ENCODE measurements at regions not wholly inside any gene's neighbourhood (a gene's known extent, or its start where the extent isn't known, plus 50 kb on each side); places are given as distances from the start of the nearest gene placed in this dataset.

GRCh38 chr2:189252991-189253675 lies 73.6 kb upstream of the COL5A2 start:
- TF ChIP-seq POLR2A (IDR thresholded peaks at IDR 0.05; ENCODE audit: low read depth, low read length), result no peak
- TF ChIP-seq POLR2AphosphoS5 (IDR thresholded peaks at IDR 0.05; ENCODE audit: low read depth, low read length), result no peak
- DNase-seq (ENCODE audit: insufficient read length, low spot score) (no peak), FAIRE-seq (no peak)

- FAIRE-seq, result no peak
- TF ChIP-seq PAX5 (IDR thresholded peaks at IDR 0.05; ENCODE audit: insufficient read depth, low read length, severe bottlenecking), result no peak
- TF ChIP-seq SPI1 (IDR thresholded peaks at IDR 0.05; ENCODE audit: low read depth, low read length), result no peak
- TF ChIP-seq POLR2AphosphoS5 (IDR thresholded peaks at IDR 0.05; ENCODE audit: low read depth, low read length), result no peak
- no peak for TF ChIP-seq POU2F2 (IDR thresholded peaks at IDR 0.05; ENCODE audit: low read depth, low read length)
- DNase-seq (ENCODE audit: insufficient read length, low spot score), result no peak
These were observed 74.3 kb upstream of the COL5A2 start for GRCh38 chr2:189253836-189254235.

GRCh38 chr2:189254268-189254883 lies 74.8 kb upstream of the COL5A2 start:
- DNase-seq (ENCODE audit: insufficient read length, low spot score) (no peak), FAIRE-seq (no peak)
- TF ChIP-seq PAX5 (IDR thresholded peaks at IDR 0.05; ENCODE audit: insufficient read depth, low read length, severe bottlenecking) (no peak), SPI1 (IDR thresholded peaks at IDR 0.05; ENCODE audit: low read depth, low read length) (no peak), POU2F2 (IDR thresholded peaks at IDR 0.05; ENCODE audit: low read depth, low read length) (no peak), POLR2AphosphoS5 (IDR thresholded peaks at IDR 0.05; ENCODE audit: low read depth, low read length) (no peak), TAF1 (IDR thresholded peaks at IDR 0.05; ENCODE audit: low read depth, low read length) (no peak), POLR2A (IDR thresholded peaks at IDR 0.05; ENCODE audit: low read depth, low read length) (no peak)

- FAIRE-seq, result no peak
- TF ChIP-seq PAX5 (IDR thresholded peaks at IDR 0.05; ENCODE audit: insufficient read depth, low read length, severe bottlenecking), result no peak
- no peak for DNase-seq (ENCODE audit: insufficient read length, low spot score)
These were observed 76.2 kb upstream of the COL5A2 start for GRCh38 chr2:189255711-189256110.

GRCh38 chr2:189258616-189259365 lies 79.2 kb upstream of the COL5A2 start:
- TF ChIP-seq POLR2A (IDR thresholded peaks at IDR 0.05; ENCODE audit: low read depth, low read length) (no peak), POLR2AphosphoS5 (IDR thresholded peaks at IDR 0.05; ENCODE audit: low read depth, low read length) (no peak), POU2F2 (IDR thresholded peaks at IDR 0.05; ENCODE audit: low read depth, low read length) (no peak), SPI1 (IDR thresholded peaks at IDR 0.05; ENCODE audit: low read depth, low read length) (no peak), PAX5 (IDR thresholded peaks at IDR 0.05; ENCODE audit: insufficient read depth, low read length, severe bottlenecking) (no peak), TAF1 (IDR thresholded peaks at IDR 0.05; ENCODE audit: low read depth, low read length) (no peak)
- no peak for FAIRE-seq
- no peak for DNase-seq (ENCODE audit: insufficient read length, low spot score)

- TF ChIP-seq POU2F2 (IDR thresholded peaks at IDR 0.05; ENCODE audit: low read depth, low read length) (no peak), POLR2AphosphoS5 (IDR thresholded peaks at IDR 0.05; ENCODE audit: low read depth, low read length) (no peak), TAF1 (IDR thresholded peaks at IDR 0.05; ENCODE audit: low read depth, low read length) (no peak), POLR2A (IDR thresholded peaks at IDR 0.05; ENCODE audit: low read depth, low read length) (no peak), SPI1 (IDR thresholded peaks at IDR 0.05; ENCODE audit: low read depth, low read length) (no peak)
- no peak for FAIRE-seq
- DNase-seq (ENCODE audit: insufficient read length, low spot score), result no peak
These were observed 80.8 kb upstream of the COL5A2 start for GRCh38 chr2:189260361-189260814.

GRCh38 chr2:189261431-189261841 lies 81.9 kb upstream of the COL5A2 start:
- no peak for TF ChIP-seq SPI1 (IDR thresholded peaks at IDR 0.05; ENCODE audit: low read depth, low read length)
- no peak for TF ChIP-seq TAF1 (IDR thresholded peaks at IDR 0.05; ENCODE audit: low read depth, low read length)
- no peak for TF ChIP-seq POLR2AphosphoS5 (IDR thresholded peaks at IDR 0.05; ENCODE audit: low read depth, low read length)
- no peak for TF ChIP-seq POLR2A (IDR thresholded peaks at IDR 0.05; ENCODE audit: low read depth, low read length)
- no peak for TF ChIP-seq PAX5 (IDR thresholded peaks at IDR 0.05; ENCODE audit: insufficient read depth, low read length, severe bottlenecking)
- no peak for TF ChIP-seq POU2F2 (IDR thresholded peaks at IDR 0.05; ENCODE audit: low read depth, low read length)
- no peak for FAIRE-seq
- DNase-seq (ENCODE audit: insufficient read length, low spot score), result no peak

- FAIRE-seq (no peak), DNase-seq (ENCODE audit: insufficient read length, low spot score) (no peak)
- TF ChIP-seq POU2F2 (IDR thresholded peaks at IDR 0.05; ENCODE audit: low read depth, low read length), result no peak
- TF ChIP-seq PAX5 (IDR thresholded peaks at IDR 0.05; ENCODE audit: insufficient read depth, low read length, severe bottlenecking), result no peak
- no peak for TF ChIP-seq POLR2AphosphoS5 (IDR thresholded peaks at IDR 0.05; ENCODE audit: low read depth, low read length)
- no peak for TF ChIP-seq SPI1 (IDR thresholded peaks at IDR 0.05; ENCODE audit: low read depth, low read length)
- no peak for TF ChIP-seq POLR2A (IDR thresholded peaks at IDR 0.05; ENCODE audit: low read depth, low read length)
- TF ChIP-seq TAF1 (IDR thresholded peaks at IDR 0.05; ENCODE audit: low read depth, low read length), result no peak
These were observed 82.4 kb upstream of the COL5A2 start for GRCh38 chr2:189261916-189262315.

- FAIRE-seq, result no peak
- no peak for DNase-seq (ENCODE audit: insufficient read length, low spot score)
- TF ChIP-seq POLR2A (IDR thresholded peaks at IDR 0.05; ENCODE audit: low read depth, low read length), result no peak
- TF ChIP-seq PAX5 (IDR thresholded peaks at IDR 0.05; ENCODE audit: insufficient read depth, low read length, severe bottlenecking), result no peak
- no peak for TF ChIP-seq SPI1 (IDR thresholded peaks at IDR 0.05; ENCODE audit: low read depth, low read length)
- no peak for TF ChIP-seq POU2F2 (IDR thresholded peaks at IDR 0.05; ENCODE audit: low read depth, low read length)
- TF ChIP-seq POLR2AphosphoS5 (IDR thresholded peaks at IDR 0.05; ENCODE audit: low read depth, low read length), result no peak
- TF ChIP-seq TAF1 (IDR thresholded peaks at IDR 0.05; ENCODE audit: low read depth, low read length), result no peak
These were observed 86.2 kb upstream of the COL5A2 start for GRCh38 chr2:189265696-189266320.
